ENCODE measurements at regions not wholly inside any gene's neighbourhood (a gene's known extent, or its start where the extent isn't known, plus 50 kb on each side); places are given as distances from the start of the nearest gene placed in this dataset.
"Not testable (repeated sequence)": the region's sequence is repeated elsewhere in the genome, so short reads cannot be mapped to it uniquely, and the experiment has no call there.

- no peak for DNase-seq (ENCODE audit: low read depth in 2 of 2)
Measured at GRCh38 chr2:120628248-120628647, 107.4 kb upstream of the GLI2 start.

- no peak for DNase-seq (ENCODE audit: low read depth in 2 of 2)
Measured at GRCh38 chr2:120629241-120629895, 106.3 kb upstream of the GLI2 start.

GRCh38 chr2:120630031-120630701, 105.5 kb upstream of the GLI2 start:
- no peak for DNase-seq (ENCODE audit: low read depth in 2 of 2)

- no peak for DNase-seq (ENCODE audit: low read depth in 2 of 2)
Measured at GRCh38 chr2:120631236-120631635, 104.4 kb upstream of the GLI2 start.

GRCh38 chr2:120631724-120632123, 103.9 kb upstream of the GLI2 start:
- no peak for DNase-seq (ENCODE audit: low read depth in 2 of 2)

GRCh38 chr2:120632796-120633646, 102.6 kb upstream of the GLI2 start:
- no peak for DNase-seq (ENCODE audit: low read depth in 2 of 2)

GRCh38 chr2:120634533-120634932, 101.1 kb upstream of the GLI2 start:
- no peak for DNase-seq (ENCODE audit: low read depth in 2 of 2)

- no peak for DNase-seq (ENCODE audit: low read depth in 2 of 2)
Measured at GRCh38 chr2:120635146-120635545, 100.5 kb upstream of the GLI2 start.

GRCh38 chr2:120637847-120638246, 97.8 kb upstream of the GLI2 start:
- no peak for DNase-seq (ENCODE audit: low read depth in 2 of 2)

GRCh38 chr2:120638450-120638849, 97.2 kb upstream of the GLI2 start:
- no peak for DNase-seq (ENCODE audit: low read depth in 2 of 2)

- DNase-seq (ENCODE audit: low read depth in 2 of 2) = no peak
Measured at GRCh38 chr2:120641366-120641771, 94.3 kb upstream of the GLI2 start.

- no peak for DNase-seq (ENCODE audit: low read depth in 2 of 2)
Measured at GRCh38 chr2:120642646-120643045, 93.0 kb upstream of the GLI2 start.

GRCh38 chr2:120646994-120647393, 88.7 kb upstream of the GLI2 start:
- no peak for DNase-seq (ENCODE audit: low read depth in 2 of 2)

- no peak for DNase-seq (ENCODE audit: low read depth in 2 of 2)
Measured at GRCh38 chr2:120647487-120647886, 88.2 kb upstream of the GLI2 start.

- not testable (repeated sequence) for DNase-seq (ENCODE audit: low read depth in 2 of 2)
Measured at GRCh38 chr2:120649381-120649780, 86.3 kb upstream of the GLI2 start.

GRCh38 chr2:120650022-120650644, 85.5 kb upstream of the GLI2 start:
- no peak for DNase-seq (ENCODE audit: low read depth in 2 of 2)

GRCh38 chr2:120651818-120652217, 83.8 kb upstream of the GLI2 start:
- DNase-seq (ENCODE audit: low read depth in 2 of 2) = no peak

- DNase-seq (ENCODE audit: low read depth in 2 of 2) = no peak
Measured at GRCh38 chr2:120653046-120653445, 82.6 kb upstream of the GLI2 start.

GRCh38 chr2:120653871-120654270, 81.8 kb upstream of the GLI2 start:
- DNase-seq (ENCODE audit: low read depth in 2 of 2) = no peak

- DNase-seq (ENCODE audit: low read depth in 2 of 2) = no peak
Measured at GRCh38 chr2:120654381-120655134, 81.1 kb upstream of the GLI2 start.

GRCh38 chr2:120656273-120656950, 79.3 kb upstream of the GLI2 start:
- DNase-seq (ENCODE audit: low read depth in 2 of 2) = no peak
